WERI-Rb-1 (cell line): ENCODE measurements at regions not wholly inside any gene's neighbourhood (a gene's known extent, or its start where the extent isn't known, plus 50 kb on each side); places are given as distances from the start of the nearest gene placed in this dataset.

Source experiments
- DNase-seq: peaks from one replicate; pipeline ENCODE4 v3.0.0-alpha.2; 2020
- H3K27ac ChIP-seq: fragments of 250-450 bp; sonication (Bioruptor Pico); 2 replicates; pipeline ENCODE4 v1.5.1; 2020; ENCODE audit warnings: mild to moderate bottlenecking, moderate library complexity
- H3K27me3 ChIP-seq: fragments of 250-450 bp; sonication (Bioruptor Pico); 2 replicates; pipeline ENCODE4 v1.5.1; 2021; ENCODE audit warnings: mild to moderate bottlenecking, low read depth, moderate library complexity; ENCODE audit not compliant: insufficient read depth, severe bottlenecking
- H3K36me3 ChIP-seq: fragments of 250-450 bp; sonication (Bioruptor Pico); 2 replicates; pipeline ENCODE4 v1.5.1; 2020; ENCODE audit warnings: mild to moderate bottlenecking, moderate library complexity
- H3K4me3 ChIP-seq: 2 replicates; pipeline ENCODE4 v1.5.1; 2011; ENCODE audit warnings: low read depth, mild to moderate bottlenecking, control low read depth, low read length
- H3K9me3 ChIP-seq: fragments of 250-450 bp; sonication (Bioruptor Pico); 2 replicates; pipeline ENCODE4 v1.5.1; 2021; ENCODE audit warnings: mild to moderate bottlenecking, moderate library complexity; ENCODE audit not compliant: severe bottlenecking
- TF ChIP-seq, protein P1 (sequence below): IDR thresholded peaks from 2 replicates; pipeline ENCODE4 v1.5.1; 2011; ENCODE audit warnings: low read depth, mild to moderate bottlenecking, control low read depth, inconsistent platforms, low read length

GRCh38 chr7:53302496-53303246 is 267.2 kb downstream of the POM121L12 start:
- Histone ChIP-seq H3K27ac (no peak overlapping the region), H3K27me3 (no peaks in the 10 kb centered on the region), H3K4me3 (no peak overlapping the region), H3K9me3 (no peaks in the 10 kb centered on the region), H3K36me3 (no peaks in the 10 kb centered on the region)
- no peak for DNase-seq
- TF ChIP-seq, protein P1, sequence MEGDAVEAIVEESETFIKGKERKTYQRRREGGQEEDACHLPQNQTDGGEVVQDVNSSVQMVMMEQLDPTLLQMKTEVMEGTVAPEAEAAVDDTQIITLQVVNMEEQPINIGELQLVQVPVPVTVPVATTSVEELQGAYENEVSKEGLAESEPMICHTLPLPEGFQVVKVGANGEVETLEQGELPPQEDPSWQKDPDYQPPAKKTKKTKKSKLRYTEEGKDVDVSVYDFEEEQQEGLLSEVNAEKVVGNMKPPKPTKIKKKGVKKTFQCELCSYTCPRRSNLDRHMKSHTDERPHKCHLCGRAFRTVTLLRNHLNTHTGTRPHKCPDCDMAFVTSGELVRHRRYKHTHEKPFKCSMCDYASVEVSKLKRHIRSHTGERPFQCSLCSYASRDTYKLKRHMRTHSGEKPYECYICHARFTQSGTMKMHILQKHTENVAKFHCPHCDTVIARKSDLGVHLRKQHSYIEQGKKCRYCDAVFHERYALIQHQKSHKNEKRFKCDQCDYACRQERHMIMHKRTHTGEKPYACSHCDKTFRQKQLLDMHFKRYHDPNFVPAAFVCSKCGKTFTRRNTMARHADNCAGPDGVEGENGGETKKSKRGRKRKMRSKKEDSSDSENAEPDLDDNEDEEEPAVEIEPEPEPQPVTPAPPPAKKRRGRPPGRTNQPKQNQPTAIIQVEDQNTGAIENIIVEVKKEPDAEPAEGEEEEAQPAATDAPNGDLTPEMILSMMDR: no peak

- Histone ChIP-seq H3K27ac (no peak overlapping the region), H3K4me3 (no peak overlapping the region), H3K9me3 (no peaks in the 10 kb centered on the region), H3K36me3 (no peaks in the 10 kb centered on the region), H3K27me3 (no peaks in the 10 kb centered on the region)
- TF ChIP-seq, protein P1: no peak
- no peak for DNase-seq
Observed at GRCh38 chr7:53303781-53304180, 268.3 kb downstream of the POM121L12 start.

DNA sequence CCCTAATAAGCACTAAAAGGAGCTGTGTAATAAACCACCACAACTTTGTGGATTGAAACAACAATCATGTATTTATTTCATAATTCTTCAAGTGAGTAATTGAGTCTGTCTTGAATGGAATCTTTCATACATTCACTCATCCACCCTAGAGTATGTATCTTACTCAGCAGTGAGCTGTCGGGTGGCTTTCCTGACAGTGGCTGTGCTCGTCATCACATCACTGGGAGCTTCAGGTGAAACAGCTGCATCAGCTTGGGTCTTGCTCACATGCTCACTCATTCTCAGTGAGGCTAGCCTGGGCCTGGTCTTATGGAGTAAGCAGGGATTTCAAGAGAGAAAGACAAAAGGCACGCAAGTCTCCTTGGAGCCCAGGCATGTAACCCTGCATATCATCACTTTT is 271.4 kb downstream of the POM121L12 start:
- Histone ChIP-seq H3K27me3 (no peaks in the 10 kb centered on the region), H3K4me3 (no peak overlapping the region), H3K27ac (no peak overlapping the region), H3K9me3 (no peaks in the 10 kb centered on the region), H3K36me3 (no peaks in the 10 kb centered on the region)
- TF ChIP-seq, protein P1: no peak
- DNase-seq: no peak

DNA sequence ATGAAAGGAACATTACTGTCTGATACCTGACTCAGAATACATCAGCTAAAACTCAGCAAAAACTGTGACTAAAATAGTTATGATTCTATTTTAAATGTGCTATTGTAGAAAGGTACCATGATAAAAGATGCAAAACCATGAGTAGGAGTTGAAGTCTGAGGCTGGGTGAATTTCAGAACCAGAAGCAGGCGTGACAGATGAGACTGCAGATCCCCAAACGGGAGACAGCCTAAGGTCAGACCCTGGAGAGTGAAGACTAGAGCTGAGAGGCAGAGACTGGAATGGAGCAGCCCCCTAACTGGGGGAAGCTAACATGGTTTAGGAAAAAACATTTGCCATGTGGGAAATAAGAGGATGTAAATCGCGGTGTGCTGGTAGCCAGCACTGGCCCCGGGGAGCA is 275.8 kb downstream of the POM121L12 start:
- DNase-seq: no peak
- no peaks in the 10 kb centered on the region for H3K9me3 ChIP-seq
- H3K36me3 ChIP-seq: no peaks in the 10 kb centered on the region
- TF ChIP-seq, protein P1: no peak
- H3K27ac ChIP-seq: no peak overlapping the region
- H3K27me3 ChIP-seq: no peaks in the 10 kb centered on the region
- no peak overlapping the region for H3K4me3 ChIP-seq

DNA sequence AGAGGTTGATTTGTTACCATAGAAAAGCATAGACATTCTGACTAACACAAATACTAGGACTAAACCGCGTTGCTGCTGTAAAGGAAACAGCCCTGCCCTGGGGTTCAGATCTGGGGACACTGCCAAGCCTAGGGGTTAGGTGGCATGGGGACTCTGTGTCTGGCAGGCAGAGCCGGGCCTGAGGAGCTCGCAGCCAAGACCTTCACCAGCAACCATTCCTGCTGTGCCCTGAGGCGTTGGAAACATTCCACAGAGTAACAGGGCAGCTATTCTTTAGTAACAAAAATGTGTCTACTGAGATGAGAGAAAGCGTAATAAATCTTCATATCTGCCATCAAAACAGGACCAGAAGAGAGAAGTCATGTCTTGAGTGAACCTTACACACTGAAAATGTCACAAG is 280.5 kb downstream of the POM121L12 start:
- no peaks in the 10 kb centered on the region for H3K36me3 ChIP-seq
- H3K9me3 ChIP-seq: no peaks in the 10 kb centered on the region
- H3K27me3 ChIP-seq: no peaks in the 10 kb centered on the region
- H3K27ac ChIP-seq: no peak overlapping the region
- TF ChIP-seq, protein P1: no peak
- no peak overlapping the region for H3K4me3 ChIP-seq
- DNase-seq: no peak

DNA sequence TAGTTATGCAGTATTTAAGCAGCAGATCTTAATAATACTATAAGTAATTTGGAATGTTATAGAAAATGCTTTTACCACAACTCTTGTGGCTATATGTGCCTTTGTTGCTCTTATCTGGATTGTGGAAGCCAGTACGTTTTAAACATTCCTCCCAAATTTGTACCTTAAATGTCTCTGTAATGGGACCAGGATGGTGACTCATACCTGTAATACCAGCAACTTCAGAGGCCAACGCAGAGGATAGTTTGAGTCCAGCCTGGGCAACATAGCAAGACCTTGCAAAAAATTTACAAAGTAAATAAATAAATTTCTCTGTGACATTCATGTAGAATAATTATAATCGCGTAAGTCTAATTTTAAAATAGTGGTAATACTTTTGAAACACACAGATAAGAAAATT is 283.1 kb downstream of the POM121L12 start:
- Histone ChIP-seq H3K36me3 (no peaks in the 10 kb centered on the region), H3K27me3 (no peaks in the 10 kb centered on the region), H3K27ac (no peak overlapping the region), H3K4me3 (no peak overlapping the region), H3K9me3 (no peaks in the 10 kb centered on the region)
- TF ChIP-seq, protein P1: no peak
- no peak for DNase-seq
